Fibroblast of lung (primary cell): ENCODE measurements at regions not wholly inside any gene's neighbourhood (a gene's known extent, or its start where the extent isn't known, plus 50 kb on each side); places are given as distances from the start of the nearest gene placed in this dataset.

Experiments
- CTCF ChIP-seq, 2 donors: IDR thresholded peaks in 1 of 2; conservative IDR thresholded peaks in 1 of 2; 1 replicate in 1 of 2; 2 replicates in 1 of 2; pipeline ENCODE4 v1.5.1; 2011 to 2012; ENCODE audit warnings: low read length in 2 of 2, control low read depth in 1 of 2, inconsistent platforms in 1 of 2, low read depth in 1 of 2, mild to moderate bottlenecking in 1 of 2
- EZH2 ChIP-seq: IDR thresholded peaks from 2 replicates; pipeline ENCODE4 v1.5.1; 2012; ENCODE audit warnings: low read length, control low read depth, mild to moderate bottlenecking; ENCODE audit errors: missing control alignments

GRCh38 chrY:12327751-12328150 is 373.3 kb upstream of the USP9Y start:
- no peak for TF ChIP-seq CTCF (conservative IDR thresholded peaks at IDR 0.05 in 1 of 2, IDR thresholded peaks at IDR 0.05 in 1 of 2; ENCODE audit: low read depth in 1 of 2, low read length in 2 of 2)
- TF ChIP-seq EZH2: no peak
